Breast epithelium (tissue), 3 donors: ENCODE measurements at regions not wholly inside any gene's neighbourhood (a gene's known extent, or its start where the extent isn't known, plus 50 kb on each side); places are given as distances from the start of the nearest gene placed in this dataset.

ENCODE experiments used
- POLR2A ChIP-seq: fragments of 450-650 bp; IDR thresholded peaks from one replicate; pipeline ENCODE4 v1.6.1; 2016; ENCODE audit warnings: antibody characterized with exemption, mild to moderate bottlenecking, moderate library complexity
- TF ChIP-seq, protein P1 (sequence below), 3 donors: fragments of 450-650 bp; IDR thresholded peaks; one replicate each; pipeline ENCODE4 v1.5.1; 2016 to 2017; ENCODE audit warnings: antibody characterized with exemption in 3 of 3, mild to moderate bottlenecking in 3 of 3, moderate library complexity in 3 of 3

GRCh38 chr5:123753180-123753936, 241.4 kb downstream of the CSNK1G3 start:
- TF ChIP-seq, protein P1, sequence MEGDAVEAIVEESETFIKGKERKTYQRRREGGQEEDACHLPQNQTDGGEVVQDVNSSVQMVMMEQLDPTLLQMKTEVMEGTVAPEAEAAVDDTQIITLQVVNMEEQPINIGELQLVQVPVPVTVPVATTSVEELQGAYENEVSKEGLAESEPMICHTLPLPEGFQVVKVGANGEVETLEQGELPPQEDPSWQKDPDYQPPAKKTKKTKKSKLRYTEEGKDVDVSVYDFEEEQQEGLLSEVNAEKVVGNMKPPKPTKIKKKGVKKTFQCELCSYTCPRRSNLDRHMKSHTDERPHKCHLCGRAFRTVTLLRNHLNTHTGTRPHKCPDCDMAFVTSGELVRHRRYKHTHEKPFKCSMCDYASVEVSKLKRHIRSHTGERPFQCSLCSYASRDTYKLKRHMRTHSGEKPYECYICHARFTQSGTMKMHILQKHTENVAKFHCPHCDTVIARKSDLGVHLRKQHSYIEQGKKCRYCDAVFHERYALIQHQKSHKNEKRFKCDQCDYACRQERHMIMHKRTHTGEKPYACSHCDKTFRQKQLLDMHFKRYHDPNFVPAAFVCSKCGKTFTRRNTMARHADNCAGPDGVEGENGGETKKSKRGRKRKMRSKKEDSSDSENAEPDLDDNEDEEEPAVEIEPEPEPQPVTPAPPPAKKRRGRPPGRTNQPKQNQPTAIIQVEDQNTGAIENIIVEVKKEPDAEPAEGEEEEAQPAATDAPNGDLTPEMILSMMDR (IDR thresholded peaks at IDR 0.05), result no peak
- no peak for TF ChIP-seq POLR2A
